NCI-H1436 (cell line): ENCODE measurements at regions not wholly inside any gene's neighbourhood (a gene's known extent, or its start where the extent isn't known, plus 50 kb on each side); places are given as distances from the start of the nearest gene placed in this dataset.
"Not testable (repeated sequence)": the region's sequence is repeated elsewhere in the genome, so short reads cannot be mapped to it uniquely, and the experiment has no call there.

ENCODE experiments used
- DNase-seq: peaks from one replicate; lab custom pipeline; 2025; lab: John Stamatoyannopoulos, UW

DNA sequence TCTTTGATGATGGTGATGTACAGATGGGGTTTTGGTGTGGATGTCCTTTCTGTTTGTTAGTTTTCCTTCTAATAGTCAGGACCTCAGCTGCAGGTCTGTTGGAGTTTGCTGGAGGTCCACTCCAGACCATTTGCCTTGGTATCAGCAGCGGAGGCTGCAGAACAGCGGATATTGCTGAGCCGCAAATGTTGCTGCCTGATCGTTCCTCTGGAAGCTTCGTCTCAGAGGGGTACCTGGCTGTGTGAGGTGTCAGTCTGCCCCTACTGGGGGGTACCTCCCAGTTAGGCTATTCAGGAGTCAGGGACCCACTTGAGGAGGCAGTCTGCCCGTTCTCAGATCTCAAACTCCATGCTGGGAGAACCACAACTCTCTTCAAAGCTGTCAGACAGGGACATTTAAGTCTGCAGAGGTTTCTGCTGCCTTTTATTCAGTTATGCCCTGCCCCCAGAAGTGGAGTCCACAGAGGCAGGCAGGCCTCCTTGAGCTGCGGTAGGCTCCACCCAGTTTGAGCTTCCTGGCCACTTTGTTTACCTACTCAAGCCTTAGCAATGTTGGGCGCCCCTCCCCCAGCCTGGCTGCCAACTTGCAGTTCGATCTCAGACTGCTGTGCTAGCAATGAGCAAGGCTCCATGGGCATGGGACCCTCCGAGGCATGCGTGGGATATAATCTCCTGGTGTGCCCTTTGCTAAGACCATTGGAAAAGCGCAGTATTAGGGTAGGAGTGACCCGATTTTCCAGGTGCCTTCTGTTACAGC is 264.5 kb downstream of the MATN1 start:
- not testable (repeated sequence) for DNase-seq

DNA sequence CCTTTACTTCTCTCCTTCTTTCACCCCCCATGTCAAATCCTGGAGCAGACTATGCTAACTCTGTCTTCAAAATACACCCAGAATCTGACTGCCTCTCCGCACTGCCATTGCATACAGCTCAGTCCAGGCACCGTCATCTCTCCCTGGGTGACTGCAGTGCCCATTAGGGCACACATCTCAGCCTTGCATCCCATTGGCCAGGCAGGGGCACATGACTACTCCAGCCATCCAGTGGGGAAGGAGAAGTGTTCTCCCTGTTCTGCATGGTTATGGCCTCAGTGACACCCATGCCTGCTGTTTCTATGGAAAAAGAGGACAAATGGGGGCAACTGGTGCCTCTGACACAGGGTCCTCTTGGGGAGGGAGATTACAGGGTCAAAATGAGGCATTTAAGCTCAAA is 270.5 kb downstream of the MATN1 start:
- DNase-seq: no peak

DNA sequence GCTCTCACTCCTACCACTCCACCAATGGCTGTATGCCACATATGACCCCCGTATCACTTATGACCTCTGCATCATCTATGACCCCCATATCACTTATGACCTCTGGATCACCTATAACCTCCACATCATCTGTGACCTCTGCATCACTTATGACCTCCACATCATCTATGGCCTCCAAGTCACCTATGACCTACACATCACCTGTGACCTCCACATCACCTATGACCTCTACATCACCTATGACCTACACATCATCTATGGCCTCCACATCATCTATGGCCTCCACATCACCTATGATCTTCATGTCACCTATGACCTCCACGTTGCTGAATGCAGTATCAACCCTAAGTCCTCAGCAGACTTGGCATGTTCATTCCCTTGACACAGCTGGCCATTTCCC is 271.2 kb downstream of the MATN1 start:
- no peak for DNase-seq

DNA sequence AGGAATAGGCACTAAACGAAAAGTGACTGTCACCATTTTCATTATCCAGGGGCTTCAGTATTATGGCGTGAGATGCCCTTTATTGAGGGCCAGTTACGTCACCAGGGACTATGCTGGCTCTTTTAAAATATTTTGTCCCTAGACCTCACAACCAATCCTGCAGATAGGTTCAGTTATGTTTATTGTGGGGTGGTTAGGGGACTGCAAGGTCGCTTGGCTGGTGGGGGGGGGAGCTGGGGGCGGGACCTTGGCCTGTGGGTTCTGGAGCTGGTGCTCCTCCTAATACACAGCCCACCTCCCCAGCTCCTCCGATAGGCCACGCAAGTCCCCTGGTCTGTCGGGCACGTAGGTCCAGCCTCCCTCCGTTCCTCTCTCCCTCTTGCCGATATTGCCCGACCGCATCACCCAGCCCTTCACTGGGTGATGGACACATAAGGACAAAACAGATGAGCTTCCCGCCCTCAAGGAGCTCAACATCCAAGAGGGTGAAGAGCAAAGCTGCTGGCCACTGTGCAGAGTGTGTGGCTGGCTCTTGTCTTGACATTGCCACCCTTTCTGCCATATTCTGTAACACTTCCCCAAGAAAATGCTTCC is 271.8 kb downstream of the MATN1 start:
- no peak for DNase-seq

DNA sequence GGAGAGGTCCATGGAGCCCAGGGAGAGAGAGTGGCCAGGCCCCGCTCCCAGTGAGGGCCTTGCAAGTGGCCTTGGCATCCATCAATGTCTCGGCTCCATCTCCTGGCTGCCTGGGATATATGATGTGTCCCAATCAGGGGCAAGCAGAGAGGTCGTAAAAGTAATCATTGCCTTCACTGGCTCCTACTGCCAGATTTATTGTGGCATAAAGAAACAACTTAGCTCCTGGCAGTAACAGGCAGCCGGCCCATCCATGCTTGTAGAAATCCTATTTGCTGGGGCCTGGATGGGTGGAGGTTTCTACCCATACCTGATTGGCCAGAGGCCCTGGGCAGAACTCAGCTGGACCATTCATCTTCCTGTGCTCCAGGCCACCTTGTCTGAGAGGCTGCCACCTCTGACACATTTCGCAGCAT is 272.6 kb downstream of the MATN1 start:
- no peak for DNase-seq

DNA sequence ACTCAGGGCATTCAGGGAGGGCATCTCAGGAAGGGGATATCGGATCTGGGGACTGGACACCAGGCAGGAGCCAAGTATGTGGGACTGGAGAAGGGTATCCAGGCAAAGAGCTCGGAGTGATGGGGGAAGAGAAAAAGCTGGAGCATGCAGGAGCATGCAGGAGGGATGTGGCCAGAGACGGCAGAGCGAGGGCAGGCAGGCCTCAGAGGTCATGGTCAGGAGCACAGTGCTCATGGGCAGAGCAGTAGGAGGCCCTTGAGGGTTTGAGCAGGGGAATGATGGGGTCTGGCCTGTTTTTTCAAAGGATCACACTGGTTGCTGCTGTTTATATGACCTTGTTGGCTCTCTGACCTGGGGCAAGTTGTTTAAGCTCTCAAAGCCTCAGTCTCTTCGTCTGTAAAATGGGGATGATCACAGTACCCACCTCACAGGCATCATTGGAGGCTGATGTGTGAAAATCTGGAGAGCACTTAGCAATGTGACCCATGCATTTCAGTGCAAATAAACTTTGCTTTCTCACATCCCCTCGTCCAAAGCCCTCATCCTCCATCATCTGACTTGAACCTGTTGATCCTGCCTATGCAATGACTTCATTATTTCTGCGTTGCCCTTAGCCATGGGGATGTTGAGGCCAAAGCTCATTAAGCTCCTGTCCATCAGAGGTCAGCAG is 273.1 kb downstream of the MATN1 start:
- DNase-seq: no peak

DNA sequence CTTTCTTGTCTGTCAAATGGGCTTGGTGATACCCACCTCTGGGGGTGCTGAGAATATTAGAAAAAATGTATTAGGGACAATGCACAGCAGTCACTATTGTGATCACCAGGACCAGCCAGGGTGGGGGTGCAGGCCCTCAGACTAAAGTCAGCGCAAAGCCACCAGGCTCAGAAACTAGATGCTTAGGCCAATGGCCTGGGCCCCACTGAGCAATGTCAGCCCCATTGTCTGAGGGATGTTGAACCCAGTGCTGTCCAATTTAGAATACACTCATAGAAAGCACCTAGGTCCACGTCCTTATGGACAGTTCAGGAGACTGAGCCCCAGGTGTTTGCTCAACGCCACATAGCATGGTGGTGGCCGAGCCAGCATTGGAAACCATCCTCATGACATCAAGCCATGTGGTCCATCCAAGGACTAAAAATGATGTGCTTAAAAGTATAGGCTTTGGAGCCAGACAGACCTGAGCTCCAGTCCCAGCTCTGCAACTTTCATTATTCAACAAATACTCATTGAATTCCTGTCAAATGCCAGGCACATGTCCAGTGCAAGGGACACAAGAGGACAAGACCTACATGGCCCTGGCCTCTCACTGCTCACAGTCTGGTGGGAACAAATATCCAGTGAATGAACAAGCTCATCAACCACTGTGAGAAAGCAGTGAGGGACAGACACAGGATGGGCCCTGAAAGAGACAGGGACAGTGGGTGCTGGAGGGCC is 273.8 kb downstream of the MATN1 start:
- DNase-seq: no peak

DNA sequence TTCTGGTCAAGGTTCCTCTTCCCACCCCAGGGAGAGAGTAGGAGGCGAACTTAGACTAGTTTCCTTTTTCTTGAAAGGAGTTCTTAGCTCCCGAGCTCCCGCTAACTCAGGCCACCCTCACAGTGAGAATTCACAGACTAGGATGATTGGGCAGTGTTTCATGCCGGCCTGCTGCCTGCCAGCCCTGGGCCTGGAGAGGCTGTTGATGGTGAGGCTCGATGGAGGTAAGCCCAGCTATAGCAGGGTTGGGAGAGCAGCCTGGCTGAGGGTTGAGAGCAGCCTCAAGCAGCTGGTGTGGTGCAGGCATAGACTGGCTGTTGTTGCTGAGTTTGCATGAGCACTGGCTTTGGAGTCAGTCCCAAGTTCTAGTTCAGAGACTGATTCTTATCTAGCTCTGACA is 274.4 kb downstream of the MATN1 start:
- no peak for DNase-seq

DNA sequence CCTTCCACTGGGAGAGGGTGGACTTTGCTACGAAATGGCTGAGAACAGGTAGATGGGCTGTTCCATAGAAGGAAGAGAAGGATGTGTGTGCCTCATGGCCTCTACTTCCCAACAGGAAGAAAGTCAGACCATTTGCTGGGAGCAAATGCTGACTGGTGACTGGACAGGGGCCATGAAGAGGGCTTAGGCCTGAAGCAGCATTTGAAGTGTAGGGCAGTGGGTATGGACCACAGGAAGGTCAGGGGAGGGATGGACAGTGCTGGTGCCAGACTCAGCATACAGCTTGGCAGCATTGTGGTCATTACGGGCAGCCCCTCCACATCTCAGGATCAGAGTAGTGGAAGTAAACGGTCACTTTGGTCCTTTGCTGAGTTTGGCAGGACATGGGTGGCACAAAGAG is 275.7 kb downstream of the MATN1 start:
- DNase-seq: no peak

DNA sequence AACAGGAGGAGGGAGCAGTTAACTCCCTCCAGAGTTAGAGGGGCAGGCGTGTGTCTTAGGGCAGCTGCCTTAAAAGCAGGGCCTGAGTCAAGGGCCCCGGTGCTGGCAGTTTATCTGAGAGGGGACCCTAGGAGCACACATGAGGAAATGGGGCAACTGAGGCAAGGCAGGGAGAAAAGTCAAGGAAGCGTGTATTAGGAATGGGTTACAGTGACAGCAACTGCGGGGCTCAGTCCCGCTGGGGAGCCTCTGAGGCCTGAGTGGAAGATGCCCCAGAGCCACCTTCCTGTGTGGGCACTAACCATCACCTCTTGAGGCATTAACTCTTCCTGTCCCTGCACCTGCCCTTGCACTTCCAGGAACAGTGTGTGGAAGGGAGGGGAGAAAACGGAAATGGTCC is 276.3 kb downstream of the MATN1 start:
- DNase-seq: no peak

DNA sequence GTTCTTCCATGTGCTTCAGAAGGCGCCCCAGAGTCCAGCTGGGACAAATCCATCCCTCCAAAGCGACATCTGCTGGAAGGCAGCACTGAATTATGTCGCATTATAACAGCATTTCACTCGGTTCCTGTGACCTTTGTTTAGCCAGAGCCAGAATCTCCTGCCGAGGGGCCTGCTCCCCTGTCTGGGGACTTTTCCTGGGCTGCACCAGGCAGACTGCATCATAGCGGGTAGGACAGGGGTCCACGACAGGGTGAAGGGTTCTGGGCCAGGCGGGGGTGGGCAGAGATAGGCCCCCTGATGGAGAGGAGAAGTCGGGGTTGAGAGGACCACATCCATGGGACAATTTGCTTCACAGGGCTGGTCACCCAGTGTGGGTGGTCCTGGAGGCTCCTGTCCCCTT is 276.9 kb downstream of the MATN1 start:
- no peak for DNase-seq

DNA sequence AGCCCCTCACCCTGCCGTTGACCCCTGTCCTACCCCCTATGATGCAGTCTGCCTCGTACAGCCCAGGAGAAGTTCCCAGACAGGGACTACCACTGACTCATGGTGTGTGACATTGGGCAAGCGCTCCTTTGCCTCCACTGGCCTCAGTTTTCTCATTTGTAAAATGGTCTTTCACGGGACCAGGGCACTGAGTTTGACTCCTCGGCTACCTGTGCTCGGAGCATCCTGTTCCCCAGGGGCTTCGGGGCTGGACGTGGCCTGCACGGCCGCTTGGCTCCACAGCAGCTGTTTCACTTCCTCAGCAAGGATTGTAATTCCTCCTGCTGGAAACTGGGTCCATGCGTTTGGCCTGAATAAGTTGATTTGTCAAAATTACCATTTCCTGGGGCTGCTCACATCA is 277.3 kb downstream of the MATN1 start:
- no peak for DNase-seq

DNA sequence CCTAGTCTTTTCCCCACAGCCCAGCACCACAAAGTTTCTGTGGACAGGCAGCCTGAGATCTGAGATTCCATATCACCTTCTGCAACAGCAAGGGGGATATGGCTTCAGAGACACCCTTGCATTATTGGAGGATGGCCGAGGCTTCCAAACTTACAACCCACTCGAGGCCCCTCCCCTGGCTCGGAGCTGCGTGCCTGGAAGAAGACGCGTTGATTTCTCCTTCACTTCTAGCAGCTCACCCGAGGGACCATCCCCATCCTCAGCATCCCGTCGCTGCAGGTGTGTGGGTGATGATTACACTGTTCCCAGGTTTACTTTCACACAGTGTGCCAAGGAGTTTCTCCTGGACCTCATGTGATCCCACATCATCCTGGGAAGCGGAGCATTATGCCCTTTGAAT is 277.9 kb downstream of the MATN1 start:
- DNase-seq: no peak

DNA sequence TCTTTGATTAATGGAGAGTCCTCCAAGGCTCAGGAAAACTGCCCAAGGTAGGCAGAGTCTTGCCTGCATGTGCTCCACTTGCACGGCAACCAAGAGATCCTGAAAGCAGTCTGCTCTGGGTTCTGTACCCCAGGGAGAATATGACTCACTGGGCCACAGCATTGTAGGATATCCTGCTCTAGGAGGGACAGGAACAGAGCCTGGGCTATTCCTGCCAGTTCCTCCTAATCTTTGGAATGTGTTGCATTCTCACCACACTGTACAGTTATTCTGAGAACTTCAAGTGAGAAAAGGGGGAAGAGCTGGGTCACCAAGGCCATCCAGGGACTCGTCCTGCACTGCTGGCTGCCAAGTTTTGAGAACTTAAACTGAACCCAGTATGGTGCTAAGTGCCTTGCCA is 278.5 kb downstream of the MATN1 start:
- DNase-seq: no peak

DNA sequence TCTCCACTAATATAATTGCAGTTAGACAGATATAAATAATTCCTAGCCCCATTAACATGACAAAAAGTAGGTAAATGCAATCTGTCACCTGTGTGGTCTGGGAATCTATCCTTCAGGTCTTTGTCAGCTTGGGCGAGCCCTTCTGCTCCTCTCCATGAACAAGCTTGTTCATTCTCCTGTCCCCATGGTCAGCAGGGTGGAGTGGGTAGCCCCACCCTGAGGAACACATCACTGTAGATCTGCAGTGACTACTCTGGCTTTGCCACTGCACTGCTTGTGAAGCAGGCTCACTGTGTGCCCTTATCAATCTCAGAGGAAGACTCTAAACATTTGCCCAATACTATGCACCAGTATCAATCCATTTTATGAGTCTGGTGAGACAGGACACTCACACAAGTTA is 279.0 kb downstream of the MATN1 start:
- DNase-seq: no peak

DNA sequence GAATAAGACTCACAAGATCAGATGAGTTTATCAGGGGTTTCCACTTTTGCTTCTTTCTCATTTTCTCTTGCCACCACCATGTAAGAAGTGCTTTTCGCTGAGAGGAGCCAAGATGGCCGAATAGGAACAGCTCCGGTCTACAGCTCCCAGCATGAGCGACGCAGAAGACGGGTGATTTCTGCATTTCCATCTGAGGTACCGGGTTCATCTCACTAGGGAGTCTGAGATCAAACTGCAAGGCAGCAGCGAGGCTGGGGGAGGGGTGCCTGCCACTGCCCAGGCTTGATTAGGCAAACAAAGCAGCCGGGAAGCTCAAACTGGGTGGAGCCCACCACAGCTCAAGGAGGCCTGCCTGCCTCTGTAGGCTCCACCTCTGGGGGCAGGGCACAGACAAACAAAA is 285.1 kb downstream of the MATN1 start:
- not testable (repeated sequence) for DNase-seq

DNA sequence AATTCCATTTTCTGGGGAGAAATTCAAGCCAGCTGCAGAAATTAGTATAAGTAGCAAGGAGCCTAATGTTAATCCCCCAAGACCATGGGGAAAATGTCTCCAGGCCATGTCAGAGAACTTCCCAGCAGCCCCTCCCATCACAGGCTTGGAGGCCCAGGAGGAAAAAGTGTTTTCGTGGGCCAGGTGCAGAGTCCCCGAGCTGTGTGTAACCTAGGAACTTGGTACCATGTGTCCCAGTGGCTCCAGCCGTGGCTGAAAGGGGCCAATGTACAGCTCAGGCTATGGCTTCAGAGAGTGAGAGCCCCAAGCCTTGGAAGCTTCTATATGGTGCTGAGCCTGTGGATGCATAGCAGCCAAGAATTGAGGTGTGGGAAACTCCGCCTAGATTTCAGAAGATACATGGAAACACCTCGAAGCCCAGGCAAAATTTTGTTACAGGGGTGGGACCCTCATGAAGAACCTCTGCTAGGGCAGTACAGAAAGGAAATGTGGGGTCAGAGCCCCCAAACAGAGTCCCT is 286.3 kb downstream of the MATN1 start:
- DNase-seq: no peak

DNA sequence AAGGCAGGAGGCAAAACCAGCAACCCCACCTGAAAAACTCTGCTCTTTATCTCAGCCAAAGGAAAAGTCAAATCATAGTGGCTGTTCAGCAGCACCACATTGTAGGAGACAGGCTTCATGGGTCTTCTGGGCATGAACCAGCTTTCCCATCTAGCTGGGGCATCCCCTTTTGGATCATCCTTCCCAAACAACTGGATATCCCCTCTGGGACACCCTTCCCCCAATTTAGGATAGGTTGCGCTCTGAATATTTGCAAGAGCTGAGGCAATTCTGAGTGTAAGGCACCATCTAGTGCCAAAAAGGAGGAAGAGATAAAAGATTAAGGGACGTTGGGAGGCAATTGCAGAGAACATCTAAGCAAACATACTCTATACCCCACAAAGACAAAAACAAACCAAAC is 295.8 kb downstream of the MATN1 start:
- DNase-seq: no peak

DNA sequence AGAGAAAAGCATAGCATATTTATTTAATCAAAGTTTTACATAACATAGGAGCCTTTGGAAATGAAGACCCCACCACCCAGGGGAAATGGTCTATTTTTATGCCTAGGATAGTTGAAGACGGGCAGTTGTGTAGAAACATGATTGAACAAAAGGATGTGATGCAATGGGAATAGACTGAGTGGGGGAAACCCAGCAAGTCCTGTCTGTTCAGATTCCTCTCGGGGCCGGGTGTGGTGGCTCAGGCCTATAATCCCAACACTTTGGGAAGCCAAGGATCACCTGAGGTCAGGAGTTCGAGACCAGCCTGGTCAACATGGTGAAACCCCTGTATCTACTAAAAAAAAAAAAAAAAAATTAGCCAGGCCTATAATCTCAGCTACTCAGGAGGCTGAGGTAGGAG is 298.3 kb downstream of the MATN1 start:
- DNase-seq: no peak

DNA sequence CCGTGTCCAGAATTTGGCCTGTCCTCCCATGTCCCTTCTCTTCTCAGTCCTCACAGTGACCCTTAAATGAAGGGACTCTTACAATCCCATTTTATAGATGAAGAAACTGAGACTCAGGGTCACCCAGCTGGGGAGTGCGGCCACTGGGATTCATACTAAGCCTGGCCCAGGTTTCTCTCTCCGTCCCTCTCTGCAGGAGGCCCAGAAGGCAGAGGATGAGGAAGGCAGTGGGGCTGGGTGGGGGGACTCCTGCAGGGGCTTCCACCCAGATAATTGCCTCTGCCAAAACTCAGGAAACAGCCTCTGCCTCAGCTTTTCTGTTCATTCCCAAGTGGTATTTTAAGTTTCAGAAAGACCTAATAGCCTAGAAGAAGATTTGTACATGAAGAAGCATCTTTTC is 299.8 kb downstream of the MATN1 start:
- DNase-seq: no peak

DNA sequence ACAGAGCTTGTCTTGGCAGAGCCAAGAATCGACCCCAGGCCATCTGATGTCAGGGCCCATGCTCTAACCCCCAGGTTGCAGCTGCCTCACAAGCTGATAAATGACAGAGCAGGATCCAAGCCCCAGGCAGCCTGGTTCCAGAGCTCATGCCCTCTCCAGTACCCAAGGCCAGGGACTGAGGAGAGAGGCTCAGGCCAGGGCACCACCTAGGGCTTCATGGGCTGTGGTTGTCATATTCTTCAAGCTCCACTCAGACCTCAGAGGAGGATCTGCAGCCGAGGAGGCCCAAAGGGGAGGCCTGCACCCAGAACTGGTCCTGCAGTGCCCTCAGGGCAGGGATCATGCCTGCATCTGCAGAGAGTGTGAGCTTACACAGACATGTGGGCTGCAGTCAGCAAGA is 301.1 kb downstream of the MATN1 start:
- no peak for DNase-seq

DNA sequence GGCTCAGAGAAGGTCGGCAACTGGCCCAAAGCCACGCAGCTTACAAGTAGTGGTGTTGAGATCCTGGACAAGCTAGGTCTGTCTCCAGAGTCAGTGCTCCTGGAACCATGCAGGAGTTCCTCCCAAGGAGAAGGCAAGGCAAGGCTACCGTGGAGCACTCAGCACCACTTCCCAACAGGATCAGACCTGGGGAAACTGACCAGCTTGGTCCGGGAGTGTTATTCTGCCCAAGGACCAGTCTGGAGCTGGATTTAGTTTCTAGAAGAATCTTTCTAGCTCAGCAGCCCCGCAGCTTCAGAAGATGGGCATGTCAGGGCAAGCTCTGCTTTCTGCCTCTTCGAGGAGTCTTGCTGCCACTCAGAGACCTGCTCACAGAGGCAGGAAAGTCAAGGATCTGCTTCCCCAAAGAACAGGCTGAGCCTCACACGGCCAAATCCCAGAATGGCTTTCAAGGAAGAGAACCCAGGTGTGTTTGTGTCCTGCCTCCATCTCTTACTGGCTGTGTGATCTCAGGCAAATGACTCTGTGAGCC is 302.8 kb downstream of the MATN1 start:
- DNase-seq: no peak
